IMR-90 (cell line): ENCODE measurements at regions not wholly inside any gene's neighbourhood (a gene's known extent, or its start where the extent isn't known, plus 50 kb on each side); places are given as distances from the start of the nearest gene placed in this dataset.
"Not testable (repeated sequence)": the region's sequence is repeated elsewhere in the genome, so short reads cannot be mapped to it uniquely, and the experiment has no call there.

Source experiments
- ATAC-seq: fragments of 200-7000 bp; cut with Tn5 transposase; 2 replicates; pipeline ENCODE4 v1.9.1; 2020; ENCODE audit warnings: low read depth, mild to moderate bottlenecking, moderate library complexity
- BruUV-seq: library from RNA; stranded (reverse); fragments of 400-500 nt; replicated peaks from 2 replicates; lab custom pipeline; 2021; lab: Mats Ljungman, UMichigan
- CTCF ChIA-PET: fragments of 300-600 bp; formaldehyde crosslinking; extraction: SDS; loops from one replicate; lab custom pipeline; 2021; ENCODE audit warnings: antibody characterized with exemption; lab: Yijun Ruan, JAX
- POLR2A ChIA-PET: fragments of 300-600 bp; sonication (Branson Sonifier 250); formaldehyde crosslinking; loops from one replicate; lab custom pipeline; 2022; ENCODE audit warnings: antibody characterized with exemption; ENCODE audit not compliant: unreplicated experiment; lab: Charles Lee
- DNase-seq: peaks from one replicate; pipeline ENCODE4 v3.0.0; 2013
- H2AFZ ChIP-seq: replicated peaks from 2 replicates; pipeline ENCODE3; 2013; ENCODE audit warnings: low read length, mild to moderate bottlenecking; ENCODE audit not compliant: poor library complexity
- H2AK5ac ChIP-seq: 2 replicates; pipeline ENCODE4 v1.6.1; 2013; ENCODE audit warnings: low read depth, low read length, inconsistent platforms
- H2AK9ac ChIP-seq: replicated peaks from 2 replicates; pipeline ENCODE3; 2013; ENCODE audit warnings: mild to moderate bottlenecking, low read depth, low read length, moderate library complexity; ENCODE audit not compliant: poor library complexity
- H2BK120ac ChIP-seq: 2 replicates; pipeline ENCODE4 v1.6.1; 2013; ENCODE audit warnings: low read depth, low read length, inconsistent platforms
- H2BK15ac ChIP-seq: 3 replicates; pipeline ENCODE4 v1.6.1; 2013; ENCODE audit warnings: low read depth, low read length, inconsistent platforms
- H2BK20ac ChIP-seq: 2 replicates; pipeline ENCODE4 v1.6.1; 2013; ENCODE audit warnings: low read depth, mild to moderate bottlenecking, inconsistent platforms, low read length, moderate library complexity
- H2BK5ac ChIP-seq: 2 replicates; pipeline ENCODE4 v1.6.1; 2013; ENCODE audit warnings: mild to moderate bottlenecking, low read depth, low read length, inconsistent platforms; ENCODE audit not compliant: poor library complexity, severe bottlenecking
- H3K14ac ChIP-seq: replicated peaks from 2 replicates; pipeline ENCODE4 v1.6.1; 2013; ENCODE audit warnings: low read depth, low read length, inconsistent platforms
- H3K18ac ChIP-seq: 2 replicates; pipeline ENCODE4 v1.6.1; 2013; ENCODE audit warnings: low read depth, low read length, control low read depth
- H3K23ac ChIP-seq: 2 replicates; pipeline ENCODE4 v1.6.1; 2013; ENCODE audit warnings: low read depth, low read length, inconsistent platforms
- H3K27ac ChIP-seq: 2 replicates; pipeline ENCODE4 v1.5.1; 2013; ENCODE audit warnings: mild to moderate bottlenecking, control low read depth, low read length; ENCODE audit not compliant: insufficient read depth
- H3K27me3 ChIP-seq: 2 replicates; pipeline ENCODE4 v1.6.1; 2013; ENCODE audit warnings: low read length; ENCODE audit not compliant: control insufficient read depth, insufficient read depth
- H3K36me3 ChIP-seq: 2 replicates; pipeline ENCODE4 v1.6.1; 2013; ENCODE audit warnings: low read length, mixed read lengths; ENCODE audit not compliant: control insufficient read depth, insufficient read depth
- H3K4ac ChIP-seq: 2 replicates; pipeline ENCODE4 v1.6.1; 2013; ENCODE audit warnings: low read depth, low read length, inconsistent platforms
- H3K4me1 ChIP-seq: 2 replicates; pipeline ENCODE4 v1.6.1; 2013; ENCODE audit warnings: low read length, mixed read lengths; ENCODE audit not compliant: control insufficient read depth, insufficient read depth
- H3K4me2 ChIP-seq: 2 replicates; pipeline ENCODE4 v1.6.1; 2013; ENCODE audit warnings: low read depth, mild to moderate bottlenecking, control low read depth, low read length, moderate library complexity
- H3K4me3 ChIP-seq: 2 replicates; pipeline ENCODE4 v1.5.1; 2013; ENCODE audit warnings: low read depth, mild to moderate bottlenecking, control low read depth, low read length, moderate library complexity; ENCODE audit not compliant: insufficient read depth
- H3K56ac ChIP-seq: 2 replicates; pipeline ENCODE4 v1.6.1; 2013; ENCODE audit warnings: low read length, inconsistent platforms; ENCODE audit not compliant: insufficient read depth; ENCODE audit errors: extremely low read depth
- H3K79me1 ChIP-seq, 2 experiments: 2 replicates each; pipeline ENCODE4 v1.6.1; 2013; ENCODE audit warnings: low read length in 2 of 2, inconsistent platforms in 1 of 2, low read depth in 1 of 2
- H3K9ac ChIP-seq: 2 replicates; pipeline ENCODE4 v1.6.1; 2013; ENCODE audit warnings: low read depth, low read length, control low read depth
- H3K9me1 ChIP-seq: 2 replicates; pipeline ENCODE4 v1.6.1; 2013; ENCODE audit warnings: low read length, inconsistent platforms; ENCODE audit not compliant: insufficient read depth
- H3K9me3 ChIP-seq: 2 replicates; pipeline ENCODE4 v1.6.1; 2013; ENCODE audit warnings: low read length; ENCODE audit not compliant: control insufficient read depth, insufficient read depth
- H4K20me1 ChIP-seq: 2 replicates; pipeline ENCODE4 v1.6.1; 2013; ENCODE audit warnings: low read length, inconsistent platforms; ENCODE audit not compliant: insufficient read depth
- H4K5ac ChIP-seq: 2 replicates; pipeline ENCODE4 v1.6.1; 2013; ENCODE audit warnings: mild to moderate bottlenecking, low read depth, low read length, control low read depth
- H4K8ac ChIP-seq, 2 experiments: 2 replicates each; pipeline ENCODE4 v1.6.1; 2013; ENCODE audit warnings: low read depth in 2 of 2, low read length in 2 of 2, control low read depth in 1 of 2, inconsistent platforms in 1 of 2
- H4K91ac ChIP-seq: 2 replicates; pipeline ENCODE4 v1.6.1; 2013; ENCODE audit warnings: low read depth, low read length, inconsistent platforms; ENCODE audit not compliant: insufficient read depth
- NFE2L2 ChIP-seq: fragments of 150-350 bp; IDR thresholded peaks from 2 replicates; pipeline ENCODE4 v1.6.1; 2016; ENCODE audit warnings: low read depth, mild to moderate bottlenecking, low read length
- WGBS, 2 experiments: methylation state at CpG; one replicate each; pipeline versions ENCODE4 v1.1.5 to v1.1.7; 2013; ENCODE audit warnings: missing lambda C conversion rate in 2 of 2; ENCODE audit not compliant: insufficient read length in 1 of 2; ENCODE audit errors: extremely low coverage in 2 of 2; 5-methylcytosine and 5-hydroxymethylcytosine counted together
- dilution Hi-C: fragments of 300-500 bp; cut with HindIII; formaldehyde crosslinking; loops from one replicate; pipeline ENCODE4 v1.14.3; 2018; ENCODE audit warnings: low sequenced_read_pairs; ENCODE audit not compliant: unreplicated experiment
- in situ Hi-C: fragments of 300-500 bp; cut with MboI; formaldehyde crosslinking; loops from 3 replicates; pipeline ENCODE4 v1.14.3; 2019; ENCODE audit warnings: low sequenced_read_pairs, inconsistent platforms, mixed read lengths
- intact Hi-C: fragments of 100-400 bp; cut with micrococcal nuclease; formaldehyde crosslinking; loops from 2 replicates; pipeline ENCODE4 v1.10.0; 2022

GRCh38 chr6:137387096-137387764, 107.0 kb downstream of the OLIG3 start:
- Histone ChIP-seq H3K9me3 (no peaks in the 10 kb centered on the region), H3K27me3 (no peaks in the 10 kb centered on the region; the same call in 1 of the 2 replicates), H3K4ac (no peak overlapping the region), H3K14ac (no peak overlapping the region), H3K23ac (no peak overlapping the region), H3K18ac (no peak overlapping the region), H4K91ac (no peak overlapping the region), H2BK5ac (no peak overlapping the region), H3K36me3 (no peaks in the 10 kb centered on the region), H2AFZ (no peak overlapping the region), H2BK120ac (no peak overlapping the region), H3K79me1 (no peaks in the 10 kb centered on the region), H4K8ac (no peak overlapping the region), H2AK9ac (no peak overlapping the region), H3K4me2 (no peak overlapping the region), H3K27ac (no peak overlapping the region), H3K4me3 (no peak overlapping the region), H3K9me1 (no peaks in the 10 kb centered on the region), H2BK20ac (no peak overlapping the region), H3K9ac (no peak overlapping the region), H3K4me1 (no peaks in the 10 kb centered on the region), H2AK5ac (no peak overlapping the region), H4K5ac (no peak overlapping the region), H2BK15ac (no peak overlapping the region), H3K56ac (no peak overlapping the region), H4K20me1 (no peaks in the 10 kb centered on the region)
- WGBS, 2 experiments, result 60% methylated on average over 2 of the region's 10 CpGs; no CpG with 5 or more reads in 1 of the 2 experiments
- ChIA-PET CTCF (no interaction called here), POLR2A (no interaction called here)
- no peak for DNase-seq
- in situ Hi-C loops (no loop called here), dilution Hi-C loops (no loop called here), intact Hi-C loops (no loop called here)
- no TSS peak for BruUV-seq
- no peak for TF ChIP-seq NFE2L2
- no peak for ATAC-seq

- H4K8ac ChIP-seq, H3K14ac ChIP-seq, H2AK9ac ChIP-seq, H3K36me3 ChIP-seq, H3K4me3 ChIP-seq, dilution Hi-C loops, H3K23ac ChIP-seq, H3K4me2 ChIP-seq, CTCF ChIA-PET, intact Hi-C loops, H3K4me1 ChIP-seq, H2AFZ ChIP-seq, H3K79me1 ChIP-seq, H2AK5ac ChIP-seq, H2BK20ac ChIP-seq, H2BK15ac ChIP-seq, H2BK5ac ChIP-seq, H3K9me3 ChIP-seq, H4K5ac ChIP-seq, H2BK120ac ChIP-seq, DNase-seq, H3K4ac ChIP-seq, in situ Hi-C loops, H4K20me1 ChIP-seq, H3K56ac ChIP-seq, ATAC-seq, POLR2A ChIA-PET, H3K27ac ChIP-seq, H3K18ac ChIP-seq, H4K91ac ChIP-seq, H3K9ac ChIP-seq, H3K9me1 ChIP-seq, BruUV-seq, H3K27me3 ChIP-seq: not testable (repeated sequence)
- 65% methylated on average over 4 of the region's 6 CpGs; no CpG with 5 or more reads in 1 of the 2 experiments for WGBS, 2 experiments
These were observed 110.9 kb downstream of the OLIG3 start for GRCh38 chr6:137383287-137383686.
